Stimulated activated CD4-positive, alpha-beta T cell treated with anti-CD3 and anti-CD28 coated beads, Interleukin-15, amount 100 ng/mL, for 48 hours (primary cell): ENCODE measurements at regions not wholly inside any gene's neighbourhood (a gene's known extent, or its start where the extent isn't known, plus 50 kb on each side); places are given as distances from the start of the nearest gene placed in this dataset.

Experiments used
- DNase-seq, 2 donors: peaks; one replicate each; pipeline ENCODE4 v3.0.0-alpha.2; 2020; ENCODE audit warnings: low read depth in 2 of 2

- DNase-seq = no peak
Observed at GRCh38 chr2:19846567-19846966, 55.2 kb downstream of the TTC32 start.

GRCh38 chr2:19846030-19846429, 55.8 kb downstream of the TTC32 start:
- DNase-seq = no peak

- DNase-seq = no peak
Observed at GRCh38 chr2:19845323-19845920, 56.4 kb downstream of the TTC32 start.

GRCh38 chr2:19844750-19845149, 57.0 kb downstream of the TTC32 start:
- DNase-seq = no peak

GRCh38 chr2:19843992-19844515, 57.7 kb downstream of the TTC32 start:
- no peak for DNase-seq

- no peak for DNase-seq
Observed at GRCh38 chr2:19841918-19842693, 59.7 kb downstream of the TTC32 start.

GRCh38 chr2:19839438-19839837, 62.3 kb downstream of the TTC32 start:
- no peak for DNase-seq

GRCh38 chr2:19838616-19839015, 63.2 kb downstream of the TTC32 start:
- no peak for DNase-seq

- DNase-seq = no peak
Observed at GRCh38 chr2:19837235-19837766, 64.5 kb downstream of the TTC32 start.

- no peak for DNase-seq
Observed at GRCh38 chr2:19835781-19836281, 66.0 kb downstream of the TTC32 start.

- DNase-seq = no peak
Observed at GRCh38 chr2:19833978-19834377, 67.8 kb downstream of the TTC32 start.

- no peak for DNase-seq
Observed at GRCh38 chr2:19829672-19830071, 72.1 kb downstream of the TTC32 start.

GRCh38 chr2:19826874-19827273, 74.9 kb downstream of the TTC32 start:
- no peak for DNase-seq

- no peak for DNase-seq
Observed at GRCh38 chr2:19823507-19823906, 78.3 kb downstream of the TTC32 start.

GRCh38 chr2:19819097-19820065, 82.4 kb downstream of the TTC32 start:
- no peak for DNase-seq

- DNase-seq = no peak
Observed at GRCh38 chr2:19818543-19818942, 83.2 kb downstream of the TTC32 start.

GRCh38 chr2:19818039-19818438, 83.7 kb downstream of the TTC32 start:
- no peak for DNase-seq

- no peak for DNase-seq
Observed at GRCh38 chr2:19815746-19816145, 86.0 kb downstream of the TTC32 start.

- DNase-seq = no peak
Observed at GRCh38 chr2:19812166-19812565, 89.6 kb downstream of the TTC32 start.

GRCh38 chr2:19811186-19811585, 90.6 kb downstream of the TTC32 start:
- no peak for DNase-seq

GRCh38 chr2:19810637-19811036, 91.1 kb downstream of the TTC32 start:
- DNase-seq = no peak

- no peak for DNase-seq
Observed at GRCh38 chr2:19810148-19810547, 91.6 kb downstream of the TTC32 start.
